ENCODE measurements at regions not wholly inside any gene's neighbourhood (a gene's known extent, or its start where the extent isn't known, plus 50 kb on each side); places are given as distances from the start of the nearest gene placed in this dataset.

- no peaks in the 10 kb centered on the region for H3K27me3 ChIP-seq (ENCODE audit: control insufficient read depth, insufficient read depth, low read length)
- no peak overlapping the region for H3K9ac ChIP-seq
- TF ChIP-seq CTCF (IDR thresholded peaks at IDR 0.05): no peak
- H2AFZ ChIP-seq: no peak overlapping the region
- no peaks in the 10 kb centered on the region for H3K9me3 ChIP-seq (ENCODE audit: control insufficient read depth, low read length)
- no peaks in the 10 kb centered on the region for H3K79me2 ChIP-seq
- H3K4me2 ChIP-seq (ENCODE audit: low read length): no peak overlapping the region
- H3K4me3 ChIP-seq (ENCODE audit: low read depth, low read length): no peak overlapping the region
- no peaks in the 10 kb centered on the region for H3K36me3 ChIP-seq (ENCODE audit: control insufficient read depth, insufficient read depth, low read length)
- no peak overlapping the region for H3K27ac ChIP-seq
- no peaks in the 10 kb centered on the region for H3K4me1 ChIP-seq
Observed at GRCh38 chr4:137076908-137077307, 455.4 kb downstream of the PCDH18 start.

GRCh38 chr4:137075586-137075985 is 456.7 kb downstream of the PCDH18 start:
- no peak overlapping the region for H3K4me3 ChIP-seq (ENCODE audit: low read depth, low read length)
- H2AFZ ChIP-seq: no peak overlapping the region
- H3K27me3 ChIP-seq (ENCODE audit: control insufficient read depth, insufficient read depth, low read length): no peaks in the 10 kb centered on the region
- no peak overlapping the region for H3K27ac ChIP-seq
- no peaks in the 10 kb centered on the region for H3K9me3 ChIP-seq (ENCODE audit: control insufficient read depth, low read length)
- H3K4me1 ChIP-seq: no peaks in the 10 kb centered on the region
- TF ChIP-seq CTCF (IDR thresholded peaks at IDR 0.05): no peak
- no peak overlapping the region for H3K4me2 ChIP-seq (ENCODE audit: low read length)
- no peak overlapping the region for H3K9ac ChIP-seq
- H3K79me2 ChIP-seq: no peaks in the 10 kb centered on the region
- no peaks in the 10 kb centered on the region for H3K36me3 ChIP-seq (ENCODE audit: control insufficient read depth, insufficient read depth, low read length)

- H3K4me3 ChIP-seq (ENCODE audit: low read depth, low read length): no peak overlapping the region
- no peak overlapping the region for H3K9ac ChIP-seq
- TF ChIP-seq CTCF (IDR thresholded peaks at IDR 0.05): no peak
- no peaks in the 10 kb centered on the region for H3K36me3 ChIP-seq (ENCODE audit: control insufficient read depth, insufficient read depth, low read length)
- H3K4me2 ChIP-seq (ENCODE audit: low read length): no peak overlapping the region
- no peak overlapping the region for H3K27ac ChIP-seq
- H2AFZ ChIP-seq: no peak overlapping the region
- no peaks in the 10 kb centered on the region for H3K9me3 ChIP-seq (ENCODE audit: control insufficient read depth, low read length)
- no peaks in the 10 kb centered on the region for H3K79me2 ChIP-seq
- no peaks in the 10 kb centered on the region for H3K27me3 ChIP-seq (ENCODE audit: control insufficient read depth, insufficient read depth, low read length)
- H3K4me1 ChIP-seq: no peaks in the 10 kb centered on the region
Observed at GRCh38 chr4:137070614-137071013, 461.7 kb downstream of the PCDH18 start.

- H2AFZ ChIP-seq: no peak overlapping the region
- no peak overlapping the region for H3K4me2 ChIP-seq (ENCODE audit: low read length)
- no peak for TF ChIP-seq CTCF (IDR thresholded peaks at IDR 0.05)
- H3K4me3 ChIP-seq (ENCODE audit: low read depth, low read length): no peak overlapping the region
- no peak overlapping the region for H3K27ac ChIP-seq
- no peaks in the 10 kb centered on the region for H3K36me3 ChIP-seq (ENCODE audit: control insufficient read depth, insufficient read depth, low read length)
- H3K27me3 ChIP-seq (ENCODE audit: control insufficient read depth, insufficient read depth, low read length): no peaks in the 10 kb centered on the region
- no peaks in the 10 kb centered on the region for H3K79me2 ChIP-seq
- no peaks in the 10 kb centered on the region for H3K9me3 ChIP-seq (ENCODE audit: control insufficient read depth, low read length)
- no peaks in the 10 kb centered on the region for H3K4me1 ChIP-seq
- no peak overlapping the region for H3K9ac ChIP-seq
Observed at GRCh38 chr4:137069473-137069872, 462.8 kb downstream of the PCDH18 start.

- TF ChIP-seq CTCF (IDR thresholded peaks at IDR 0.05): no peak
- Histone ChIP-seq H3K27ac (no peak overlapping the region), H3K36me3 (ENCODE audit: control insufficient read depth, insufficient read depth, low read length) (no peaks in the 10 kb centered on the region)
Observed at GRCh38 chr4:137067735-137068134, 464.6 kb downstream of the PCDH18 start.

More at GRCh38 chr4:137067735-137068134, 464.6 kb downstream of the PCDH18 start:
- Histone ChIP-seq H2AFZ (no peak overlapping the region), H3K9me3 (ENCODE audit: control insufficient read depth, low read length) (no peaks in the 10 kb centered on the region), H3K4me2 (ENCODE audit: low read length) (no peak overlapping the region), H3K79me2 (no peaks in the 10 kb centered on the region), H3K9ac (no peak overlapping the region), H3K4me3 (ENCODE audit: low read depth, low read length) (no peak overlapping the region), H3K4me1 (no peaks in the 10 kb centered on the region), H3K27me3 (ENCODE audit: control insufficient read depth, insufficient read depth, low read length) (no peaks in the 10 kb centered on the region)

Data from parathyroid adenoma (tissue), 2 donors.